HCT116 (cell line): ENCODE measurements at regions not wholly inside any gene's neighbourhood (a gene's known extent, or its start where the extent isn't known, plus 50 kb on each side); places are given as distances from the start of the nearest gene placed in this dataset.

Experiments
- ATAC-seq: fragments of 200-7000 bp; cut with Tn5 transposase; 2 replicates; pipeline ENCODE4 v1.9.1; 2020; ENCODE audit warnings: mild to moderate bottlenecking, moderate library complexity
- BruUV-seq: library from RNA; stranded (reverse); fragments of 400-500 nt; replicated peaks from 2 replicates; lab custom pipeline; 2021; lab: Mats Ljungman, UMichigan
- CTCF ChIA-PET: fragments of 300-600 bp; sonication (Branson Sonifier 250); formaldehyde crosslinking; loops from one replicate; lab custom pipeline; 2021; ENCODE audit warnings: antibody characterized with exemption; lab: Charles Lee
- POLR2A ChIA-PET: fragments of 300-600, 350-600 bp; sonication (Branson Sonifier 250); formaldehyde crosslinking; loops from one replicate; lab custom pipeline; 2021; ENCODE audit warnings: antibody characterized with exemption; lab: Charles Lee
- RAD21 ChIA-PET, 2 experiments: fragments of 300-600 bp; sonication (Branson Sonifier 250); formaldehyde crosslinking; loops; one replicate each; lab custom pipeline; 2023; ENCODE audit warnings: low total read pairs in 2 of 2; ENCODE audit not compliant: uncharacterized antibody in 2 of 2, unreplicated experiment in 2 of 2, low non-redundant PET in 1 of 2; lab: Charles Lee
- DNase-seq: peaks from one replicate; pipeline ENCODE4 v3.0.0-alpha.2; 2010; ENCODE audit warnings: low read depth, low spot score
- H2AFZ ChIP-seq: fragments of 200-600 bp; shearing (Covaris generic), sonication (generic); 2 replicates; pipeline ENCODE4 v1.6.1; 2017; ENCODE audit warnings: low read depth, mixed run types, mixed read lengths, antibody characterized with exemption, low read length; ENCODE audit not compliant: poor library complexity, severe bottlenecking
- H3K27ac ChIP-seq: 2 replicates; pipeline ENCODE4 v1.5.1; 2012; ENCODE audit warnings: low read depth, low read length
- H3K27me3 ChIP-seq: fragments of 200-600 bp; sonication (generic); 2 replicates; pipeline ENCODE4 v1.6.1; 2016; ENCODE audit warnings: mixed run types, low read length, mixed read lengths; ENCODE audit not compliant: insufficient read depth
- H3K36me3 ChIP-seq, 2 experiments: fragments of 200-500 bp in 1 of 2; fragments of 200-600 bp in 1 of 2; sonication (Bioruptor generic) in 1 of 2; sonication (generic) in 1 of 2; 2 replicates each; pipeline versions ENCODE4 v1.5.1 to v1.6.1; 2014 to 2016; ENCODE audit warnings: low read length in 2 of 2, inconsistent platforms in 1 of 2, mixed read lengths in 1 of 2, mixed run types in 1 of 2; ENCODE audit not compliant: insufficient read depth in 2 of 2, control insufficient read depth in 1 of 2
- H3K4me1 ChIP-seq, 2 experiments: fragments of 200-600 bp in 1 of 2; sonication (generic) in 1 of 2; 2 replicates each; pipeline versions ENCODE4 v1.5.1 to v1.6.1; 2012 to 2017; ENCODE audit warnings: low read length in 2 of 2, inconsistent platforms in 1 of 2, mild to moderate bottlenecking in 1 of 2, mixed read lengths in 1 of 2, mixed run types in 1 of 2, moderate library complexity in 1 of 2; ENCODE audit not compliant: insufficient read depth in 2 of 2, control insufficient read depth in 1 of 2
- H3K4me2 ChIP-seq: fragments of 200-600 bp; sonication (generic); 2 replicates; pipeline ENCODE4 v1.6.1; 2017; ENCODE audit warnings: mixed run types, low read length, mixed read lengths
- H3K4me3 ChIP-seq, 2 experiments: fragments of 200-600 bp in 1 of 2; sonication (generic) in 1 of 2; replicated peaks in 1 of 2; 2 replicates each; pipeline ENCODE4 v1.5.1; 2011 to 2016; ENCODE audit warnings: low read length in 2 of 2, control low read depth in 1 of 2, low read depth in 1 of 2, mild to moderate bottlenecking in 1 of 2, mixed read lengths in 1 of 2, mixed run types in 1 of 2
- H3K79me2 ChIP-seq: fragments of 200-600 bp; sonication (generic); 2 replicates; pipeline ENCODE4 v1.6.1; 2017; ENCODE audit warnings: mild to moderate bottlenecking, mixed run types, low read length, moderate library complexity, mixed read lengths; ENCODE audit not compliant: insufficient read depth
- H3K9ac ChIP-seq: fragments of 200-600 bp; sonication (generic); 2 replicates; pipeline ENCODE4 v1.6.1; 2016; ENCODE audit warnings: low read length, mixed read lengths
- H3K9me2 ChIP-seq: fragments of 200-600 bp; sonication (generic), shearing (Covaris generic); 2 replicates; pipeline ENCODE4 v1.6.1; 2017; ENCODE audit warnings: mixed run types, mild to moderate bottlenecking, moderate library complexity; ENCODE audit not compliant: insufficient read depth
- H3K9me3 ChIP-seq, 2 experiments: fragments of 200-500 bp in 1 of 2; fragments of 200-600 bp in 1 of 2; sonication (Bioruptor generic) in 1 of 2; sonication (generic) in 1 of 2; 2 replicates each; pipeline ENCODE4 v1.6.1; 2014 to 2017; ENCODE audit warnings: low read length in 2 of 2, mixed read lengths in 2 of 2, inconsistent platforms in 1 of 2, low read depth in 1 of 2, mild to moderate bottlenecking in 1 of 2, mixed run types in 1 of 2, moderate library complexity in 1 of 2; ENCODE audit not compliant: control insufficient read depth in 1 of 2, insufficient read depth in 1 of 2
- H4K20me1 ChIP-seq: fragments of 200-600 bp; sonication (generic), shearing (Covaris generic); 2 replicates; pipeline ENCODE4 v1.6.1; 2017; ENCODE audit warnings: mixed run types, mild to moderate bottlenecking, moderate library complexity; ENCODE audit not compliant: insufficient read depth
- EGR1 ChIP-seq: IDR thresholded peaks from 2 replicates; pipeline ENCODE4 v1.6.1; 2012; ENCODE audit warnings: low read depth
- RAD21 ChIP-seq: IDR thresholded peaks from 2 replicates; pipeline ENCODE4 v1.6.1; 2012; ENCODE audit warnings: low read depth, mild to moderate bottlenecking
- TCF7L2 ChIP-seq: IDR thresholded peaks from 2 replicates; pipeline ENCODE4 v1.7.0; 2011; ENCODE audit warnings: borderline replicate concordance, inconsistent platforms; ENCODE audit not compliant: insufficient read depth, insufficient read length; ENCODE audit errors: extremely low read depth
- ZFX ChIP-seq: fragments of 450-650 bp; IDR thresholded peaks from 2 replicates; pipeline ENCODE4 v1.6.1; 2017
- intact Hi-C: fragments of 100-400 bp; cut with micrococcal nuclease; formaldehyde crosslinking; loops from 2 replicates; pipeline ENCODE4 v1.10.0; 2022
- TF ChIP-seq, protein P1 (sequence below): IDR thresholded peaks from 2 replicates; pipeline ENCODE4 v1.6.1; 2012
- TF ChIP-seq, protein P2 (sequence below): IDR thresholded peaks from 2 replicates; pipeline ENCODE4 v1.6.1; 2011; ENCODE audit warnings: mild to moderate bottlenecking, low read length, moderate library complexity; ENCODE audit not compliant: insufficient replicate concordance; ENCODE audit errors: extremely low read depth

GRCh38 chr1:25137521-25138395 lies 94.5 kb downstream of the SYF2 start:
- Histone ChIP-seq H3K36me3 (no peaks in the 10 kb centered on the region), H3K9me2 (no peaks in the 10 kb centered on the region), H4K20me1 (no peaks in the 10 kb centered on the region), H3K4me3 (no peak overlapping the region), H3K79me2 (no peaks in the 10 kb centered on the region), H3K9ac (no peak overlapping the region), H3K9me3 (no peaks in the 10 kb centered on the region), H3K4me2 (no peak overlapping the region), H3K27ac (no peak overlapping the region), H3K27me3 (no peaks in the 10 kb centered on the region), H3K4me1 (no peaks in the 10 kb centered on the region), H2AFZ (no peak overlapping the region)
- no TSS peak for BruUV-seq
- POLR2A ChIA-PET = no interaction called here
- CTCF ChIA-PET = no interaction called here
- intact Hi-C loops = no loop called here
- no peak for TF ChIP-seq RAD21
- RAD21 ChIA-PET = no interaction called here
- DNase-seq = no peak
- no peak for ATAC-seq

DNA sequence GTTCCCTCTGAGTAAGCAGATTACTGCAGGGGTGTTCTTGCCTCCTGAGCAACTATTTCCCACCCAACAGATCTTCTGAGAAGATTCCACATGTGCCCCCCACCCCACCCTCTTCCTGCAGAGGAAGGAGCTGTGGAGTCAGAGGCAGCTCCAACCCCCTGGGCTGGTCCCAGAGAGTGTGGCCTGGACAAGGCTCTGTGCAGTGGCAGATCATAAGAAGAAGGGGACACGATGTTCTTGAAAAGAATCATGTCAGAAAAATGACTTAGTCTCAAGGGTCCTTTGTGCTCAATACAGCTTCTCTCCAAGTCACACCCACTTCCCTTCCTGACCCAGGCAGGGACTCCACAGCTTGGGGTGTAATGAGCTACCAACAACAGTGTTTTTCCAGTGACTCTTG lies 95.2 kb downstream of the SYF2 start:
- Histone ChIP-seq H3K4me3 (no peak overlapping the region), H3K4me1 (no peaks in the 10 kb centered on the region), H4K20me1 (no peaks in the 10 kb centered on the region), H2AFZ (no peak overlapping the region), H3K9me2 (no peaks in the 10 kb centered on the region), H3K9ac (no peak overlapping the region), H3K27me3 (no peaks in the 10 kb centered on the region), H3K79me2 (no peaks in the 10 kb centered on the region), H3K27ac (no peak overlapping the region), H3K36me3 (no peaks in the 10 kb centered on the region), H3K4me2 (no peak overlapping the region), H3K9me3 (no peaks in the 10 kb centered on the region)
- ChIA-PET CTCF (no interaction called here), POLR2A (no interaction called here), RAD21 (no interaction called here)
- TF ChIP-seq, protein P1, sequence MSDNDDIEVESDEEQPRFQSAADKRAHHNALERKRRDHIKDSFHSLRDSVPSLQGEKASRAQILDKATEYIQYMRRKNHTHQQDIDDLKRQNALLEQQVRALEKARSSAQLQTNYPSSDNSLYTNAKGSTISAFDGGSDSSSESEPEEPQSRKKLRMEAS = no peak
- TF ChIP-seq, protein P2, sequence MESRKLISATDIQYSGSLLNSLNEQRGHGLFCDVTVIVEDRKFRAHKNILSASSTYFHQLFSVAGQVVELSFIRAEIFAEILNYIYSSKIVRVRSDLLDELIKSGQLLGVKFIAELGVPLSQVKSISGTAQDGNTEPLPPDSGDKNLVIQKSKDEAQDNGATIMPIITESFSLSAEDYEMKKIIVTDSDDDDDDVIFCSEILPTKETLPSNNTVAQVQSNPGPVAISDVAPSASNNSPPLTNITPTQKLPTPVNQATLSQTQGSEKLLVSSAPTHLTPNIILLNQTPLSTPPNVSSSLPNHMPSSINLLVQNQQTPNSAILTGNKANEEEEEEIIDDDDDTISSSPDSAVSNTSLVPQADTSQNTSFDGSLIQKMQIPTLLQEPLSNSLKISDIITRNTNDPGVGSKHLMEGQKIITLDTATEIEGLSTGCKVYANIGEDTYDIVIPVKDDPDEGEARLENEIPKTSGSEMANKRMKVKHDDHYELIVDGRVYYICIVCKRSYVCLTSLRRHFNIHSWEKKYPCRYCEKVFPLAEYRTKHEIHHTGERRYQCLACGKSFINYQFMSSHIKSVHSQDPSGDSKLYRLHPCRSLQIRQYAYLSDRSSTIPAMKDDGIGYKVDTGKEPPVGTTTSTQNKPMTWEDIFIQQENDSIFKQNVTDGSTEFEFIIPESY = no peak
- TF ChIP-seq EGR1 (no peak), ZFX (no peak), TCF7L2 (no peak)
- no peak for DNase-seq
- no TSS peak for BruUV-seq
- no peak for ATAC-seq
- intact Hi-C loops = no loop called here
